Kidney epithelial cell (primary cell): ENCODE measurements at regions not wholly inside any gene's neighbourhood (a gene's known extent, or its start where the extent isn't known, plus 50 kb on each side); places are given as distances from the start of the nearest gene placed in this dataset.

Experiments used
- DNase-seq: peaks from one replicate; pipeline ENCODE4 v3.0.0-alpha.2; 2010; ENCODE audit warnings: low read depth
- H3K27me3 ChIP-seq: 2 replicates; pipeline ENCODE4 v1.6.0; 2011; ENCODE audit warnings: low read length; ENCODE audit not compliant: control insufficient read depth, insufficient read depth
- H3K36me3 ChIP-seq: 2 replicates; pipeline ENCODE4 v1.5.1; 2011; ENCODE audit warnings: low read length; ENCODE audit not compliant: control insufficient read depth, insufficient read depth
- H3K4me3 ChIP-seq: 2 replicates; pipeline ENCODE4 v1.5.1; 2011; ENCODE audit warnings: low read depth, mild to moderate bottlenecking, control low read depth, low read length
- TF ChIP-seq, protein P1 (sequence below): IDR thresholded peaks from 2 replicates; pipeline ENCODE4 v1.5.1; 2011; ENCODE audit warnings: mild to moderate bottlenecking, moderate library complexity, low read length, control low read depth, inconsistent platforms; ENCODE audit not compliant: insufficient read depth, poor library complexity, severe bottlenecking

DNA sequence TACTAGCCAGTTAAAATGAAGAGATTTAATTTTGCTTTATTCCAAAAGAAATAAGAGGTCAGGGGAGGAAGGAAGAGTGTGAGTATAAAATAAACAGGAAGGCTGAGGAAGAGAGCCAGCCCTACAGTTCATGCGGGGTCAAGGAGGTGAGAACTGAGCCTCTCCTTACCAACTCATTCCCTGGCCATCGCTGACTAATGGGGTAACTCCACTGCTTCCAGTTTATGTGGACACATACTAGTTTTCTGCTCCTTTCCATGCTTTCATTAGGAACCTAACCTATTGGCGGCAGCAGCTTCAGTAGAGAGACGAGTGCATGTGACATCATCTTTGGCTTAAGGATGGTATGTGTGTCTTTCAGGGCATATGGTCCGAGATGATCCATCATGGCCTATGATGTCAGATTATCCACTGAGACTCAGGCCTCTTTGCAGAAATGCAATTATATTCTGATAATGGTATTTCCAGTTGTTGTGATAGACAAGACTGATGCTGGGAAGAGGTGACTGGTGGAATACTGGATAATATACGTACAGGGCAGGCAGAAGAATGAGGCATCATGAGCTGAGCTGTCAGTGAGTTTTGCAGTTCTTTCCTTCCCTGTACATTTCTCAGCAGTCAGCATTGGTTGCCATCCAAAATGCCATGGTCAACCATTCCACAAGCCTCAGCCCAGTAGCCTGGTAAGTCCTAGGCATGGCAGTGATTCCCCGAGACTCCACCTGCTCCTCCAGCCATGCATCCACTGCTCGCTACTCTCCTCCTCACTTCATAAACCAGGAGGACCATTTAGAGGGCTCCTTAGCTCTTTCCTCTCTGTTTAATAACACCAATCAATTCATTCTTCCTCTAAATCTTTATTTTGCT is 184.6 kb upstream of the OSR1 start:
- Histone ChIP-seq H3K4me3 (no peak overlapping the region), H3K36me3 (no peaks in the 10 kb centered on the region), H3K27me3 (no peaks in the 10 kb centered on the region)
- DNase-seq, result no peak
- TF ChIP-seq, protein P1, sequence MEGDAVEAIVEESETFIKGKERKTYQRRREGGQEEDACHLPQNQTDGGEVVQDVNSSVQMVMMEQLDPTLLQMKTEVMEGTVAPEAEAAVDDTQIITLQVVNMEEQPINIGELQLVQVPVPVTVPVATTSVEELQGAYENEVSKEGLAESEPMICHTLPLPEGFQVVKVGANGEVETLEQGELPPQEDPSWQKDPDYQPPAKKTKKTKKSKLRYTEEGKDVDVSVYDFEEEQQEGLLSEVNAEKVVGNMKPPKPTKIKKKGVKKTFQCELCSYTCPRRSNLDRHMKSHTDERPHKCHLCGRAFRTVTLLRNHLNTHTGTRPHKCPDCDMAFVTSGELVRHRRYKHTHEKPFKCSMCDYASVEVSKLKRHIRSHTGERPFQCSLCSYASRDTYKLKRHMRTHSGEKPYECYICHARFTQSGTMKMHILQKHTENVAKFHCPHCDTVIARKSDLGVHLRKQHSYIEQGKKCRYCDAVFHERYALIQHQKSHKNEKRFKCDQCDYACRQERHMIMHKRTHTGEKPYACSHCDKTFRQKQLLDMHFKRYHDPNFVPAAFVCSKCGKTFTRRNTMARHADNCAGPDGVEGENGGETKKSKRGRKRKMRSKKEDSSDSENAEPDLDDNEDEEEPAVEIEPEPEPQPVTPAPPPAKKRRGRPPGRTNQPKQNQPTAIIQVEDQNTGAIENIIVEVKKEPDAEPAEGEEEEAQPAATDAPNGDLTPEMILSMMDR, result no peak

DNA sequence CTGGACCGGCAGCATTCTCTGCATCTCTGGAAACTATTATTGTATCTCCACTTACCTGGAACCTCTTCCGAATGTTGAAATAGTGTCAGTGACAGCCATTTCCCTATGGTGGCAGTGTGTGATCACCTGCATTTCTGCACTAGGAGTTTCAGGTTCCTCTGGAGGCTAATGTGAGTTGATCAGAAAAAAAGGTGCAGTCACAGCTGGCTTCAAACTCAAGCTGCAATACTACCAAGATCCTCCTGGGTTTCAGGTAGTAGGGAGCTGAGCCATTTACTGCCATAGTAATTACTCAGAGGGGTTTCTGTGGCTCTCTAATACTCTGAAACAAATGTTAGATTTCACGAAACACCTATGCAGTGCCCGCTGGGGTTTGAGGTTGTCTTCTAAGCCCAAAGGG is 183.5 kb upstream of the OSR1 start:
- TF ChIP-seq, protein P1, result no peak
- DNase-seq, result no peak
- no peaks in the 10 kb centered on the region for H3K36me3 ChIP-seq
- no peaks in the 10 kb centered on the region for H3K27me3 ChIP-seq
- H3K4me3 ChIP-seq, result no peak overlapping the region

DNA sequence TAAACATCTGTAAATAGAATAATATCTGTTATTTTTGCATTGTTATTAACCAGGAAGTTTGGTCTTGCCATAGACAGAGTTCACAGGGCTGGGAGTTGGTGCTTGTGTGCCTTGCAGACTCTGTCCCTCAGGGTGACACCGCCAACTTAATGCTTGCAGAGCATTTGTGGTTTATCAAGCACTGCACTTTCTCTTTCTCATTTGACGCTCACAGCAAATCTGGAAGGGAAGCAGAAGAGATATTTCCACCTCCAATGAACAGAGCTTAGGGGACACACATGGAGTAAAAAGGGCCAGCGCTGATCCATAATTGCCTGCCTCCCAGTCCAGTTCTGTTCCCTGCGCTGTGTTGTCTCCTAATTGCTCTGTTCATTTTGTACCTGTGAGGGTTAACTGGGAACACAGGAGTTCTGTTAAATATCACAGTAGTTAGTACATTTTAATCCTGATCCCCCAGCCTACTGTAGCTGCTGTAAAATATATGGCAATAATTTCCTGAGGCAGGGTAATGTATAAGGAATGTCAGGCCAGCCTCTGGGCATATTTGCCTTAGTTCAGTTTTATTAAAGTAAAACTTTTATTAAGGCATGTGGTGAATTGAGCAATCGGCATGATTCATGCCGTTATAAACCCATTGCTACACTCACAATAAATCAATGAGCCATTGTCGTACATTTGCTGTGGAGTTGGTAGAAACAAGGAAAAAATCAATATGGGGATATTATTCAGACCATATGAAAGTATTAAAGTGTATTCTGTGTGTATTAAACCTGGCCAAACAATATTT is 182.5 kb upstream of the OSR1 start:
- DNase-seq, result peak; percentile 37
- H3K4me3 ChIP-seq, result no peak overlapping the region
- no peaks in the 10 kb centered on the region for H3K36me3 ChIP-seq
- H3K27me3 ChIP-seq, result no peaks in the 10 kb centered on the region
- TF ChIP-seq, protein P1, result no peak

DNA sequence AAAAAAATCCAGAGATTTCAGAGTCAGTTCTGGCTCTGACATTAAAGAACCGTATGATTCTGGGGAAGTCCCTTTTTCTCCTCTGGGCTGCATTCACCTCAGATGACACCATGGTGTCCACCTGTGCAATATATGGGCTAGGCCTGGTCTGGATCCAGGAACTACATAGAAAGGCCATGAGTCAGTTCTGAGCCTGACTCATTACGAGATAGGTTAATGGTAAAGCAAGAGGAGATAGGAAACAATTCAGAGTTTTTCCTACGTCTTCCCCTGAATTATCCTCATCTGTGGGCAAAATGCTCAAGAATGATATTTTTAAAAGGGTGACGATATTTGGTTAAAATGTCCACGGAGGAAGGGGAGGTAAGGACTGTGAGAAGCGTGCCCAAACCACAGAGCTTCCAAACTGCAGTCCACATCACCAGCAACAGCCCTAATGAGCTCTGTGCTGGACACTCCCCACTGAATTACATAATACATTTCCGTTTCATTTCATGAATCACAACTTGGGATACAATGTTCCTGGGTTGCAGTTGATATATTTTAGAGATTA is 180.1 kb upstream of the OSR1 start:
- Histone ChIP-seq H3K27me3 (no peaks in the 10 kb centered on the region), H3K36me3 (no peaks in the 10 kb centered on the region), H3K4me3 (no peak overlapping the region)
- TF ChIP-seq, protein P1, result no peak
- DNase-seq, result peak; percentile 96

DNA sequence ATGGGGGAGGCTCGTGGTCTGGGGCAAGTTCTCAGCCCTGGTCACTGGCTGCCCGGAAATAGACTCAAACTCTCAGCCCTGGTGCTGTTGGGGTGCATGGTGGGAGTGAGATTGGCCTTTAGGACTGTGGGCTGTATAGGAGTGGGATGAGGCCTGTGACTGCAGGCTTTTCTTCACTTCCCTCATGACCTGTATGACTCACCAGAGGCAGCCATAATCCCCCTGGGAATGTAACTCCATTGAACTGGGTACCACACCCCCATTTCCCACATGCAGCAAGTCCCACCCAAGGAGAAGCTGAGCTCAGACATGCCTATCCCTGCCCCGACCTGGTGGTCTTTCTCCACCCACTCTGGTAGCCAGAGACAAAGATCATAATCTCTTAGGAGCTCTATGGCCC is 177.7 kb upstream of the OSR1 start:
- Histone ChIP-seq H3K27me3 (no peaks in the 10 kb centered on the region), H3K4me3 (no peak overlapping the region), H3K36me3 (no peaks in the 10 kb centered on the region)
- TF ChIP-seq, protein P1, result no peak
- DNase-seq, result no peak
